GM12872 (cell line): ENCODE measurements at regions not wholly inside any gene's neighbourhood (a gene's known extent, or its start where the extent isn't known, plus 50 kb on each side); places are given as distances from the start of the nearest gene placed in this dataset.

ENCODE experiments used
- TF ChIP-seq, protein P1 (sequence below): IDR thresholded peaks from 3 replicates; pipeline ENCODE4 v1.5.1; 2011; ENCODE audit warnings: low read depth, mild to moderate bottlenecking, low read length, moderate library complexity; ENCODE audit not compliant: insufficient read depth

DNA sequence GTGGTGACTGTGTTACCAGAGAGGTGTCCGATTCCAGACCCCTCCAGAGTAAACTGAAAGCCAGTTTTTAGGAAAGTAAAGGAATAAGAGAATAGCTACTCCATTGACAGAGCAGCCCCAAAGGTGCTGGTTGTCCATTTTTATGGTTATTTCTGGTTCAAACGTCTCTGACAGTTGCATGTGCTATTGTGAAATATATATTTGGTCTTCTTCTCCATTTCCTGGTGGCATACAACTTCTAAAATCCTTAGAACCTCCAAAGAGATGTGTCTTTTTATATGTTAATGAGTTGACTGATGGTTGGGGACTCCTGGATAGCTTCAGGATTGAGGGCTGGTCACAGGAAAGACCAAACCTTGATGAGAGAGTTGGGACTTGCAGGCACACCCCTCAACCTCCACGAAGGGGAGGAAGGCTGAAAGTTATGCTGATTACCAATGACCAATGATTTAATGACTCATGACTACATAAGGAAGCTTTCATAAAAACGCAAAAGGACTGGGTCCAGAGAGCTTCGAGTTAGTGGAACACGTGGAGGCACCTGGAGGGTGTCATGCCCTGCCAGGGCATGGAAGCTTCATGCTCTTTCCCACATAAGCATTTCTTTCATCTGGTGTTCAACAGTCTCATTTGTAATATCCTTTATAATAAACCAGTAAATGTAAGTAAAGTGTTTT is 100.7 kb downstream of the SLC16A1 start:
- TF ChIP-seq, protein P1, sequence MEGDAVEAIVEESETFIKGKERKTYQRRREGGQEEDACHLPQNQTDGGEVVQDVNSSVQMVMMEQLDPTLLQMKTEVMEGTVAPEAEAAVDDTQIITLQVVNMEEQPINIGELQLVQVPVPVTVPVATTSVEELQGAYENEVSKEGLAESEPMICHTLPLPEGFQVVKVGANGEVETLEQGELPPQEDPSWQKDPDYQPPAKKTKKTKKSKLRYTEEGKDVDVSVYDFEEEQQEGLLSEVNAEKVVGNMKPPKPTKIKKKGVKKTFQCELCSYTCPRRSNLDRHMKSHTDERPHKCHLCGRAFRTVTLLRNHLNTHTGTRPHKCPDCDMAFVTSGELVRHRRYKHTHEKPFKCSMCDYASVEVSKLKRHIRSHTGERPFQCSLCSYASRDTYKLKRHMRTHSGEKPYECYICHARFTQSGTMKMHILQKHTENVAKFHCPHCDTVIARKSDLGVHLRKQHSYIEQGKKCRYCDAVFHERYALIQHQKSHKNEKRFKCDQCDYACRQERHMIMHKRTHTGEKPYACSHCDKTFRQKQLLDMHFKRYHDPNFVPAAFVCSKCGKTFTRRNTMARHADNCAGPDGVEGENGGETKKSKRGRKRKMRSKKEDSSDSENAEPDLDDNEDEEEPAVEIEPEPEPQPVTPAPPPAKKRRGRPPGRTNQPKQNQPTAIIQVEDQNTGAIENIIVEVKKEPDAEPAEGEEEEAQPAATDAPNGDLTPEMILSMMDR = no peak

DNA sequence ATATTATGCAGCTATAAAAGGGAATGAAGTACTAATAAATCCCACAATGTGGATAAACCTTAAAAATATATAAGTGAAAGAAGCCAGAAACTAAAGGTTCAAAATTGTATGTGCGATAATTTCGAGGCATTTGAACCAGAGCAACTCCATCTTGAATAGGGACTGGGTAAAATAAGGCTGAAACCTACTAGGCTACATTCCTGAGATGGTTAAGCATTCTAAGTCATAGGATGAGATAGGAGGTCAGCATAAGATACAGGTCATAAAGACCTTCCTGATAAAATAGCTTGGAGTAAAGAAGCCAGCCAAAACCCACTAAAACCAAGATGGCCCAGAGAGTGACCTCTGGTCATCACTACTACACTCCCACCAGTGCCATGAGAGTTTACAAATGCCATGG is 103.1 kb downstream of the SLC16A1 start:
- TF ChIP-seq, protein P1 = no peak

DNA sequence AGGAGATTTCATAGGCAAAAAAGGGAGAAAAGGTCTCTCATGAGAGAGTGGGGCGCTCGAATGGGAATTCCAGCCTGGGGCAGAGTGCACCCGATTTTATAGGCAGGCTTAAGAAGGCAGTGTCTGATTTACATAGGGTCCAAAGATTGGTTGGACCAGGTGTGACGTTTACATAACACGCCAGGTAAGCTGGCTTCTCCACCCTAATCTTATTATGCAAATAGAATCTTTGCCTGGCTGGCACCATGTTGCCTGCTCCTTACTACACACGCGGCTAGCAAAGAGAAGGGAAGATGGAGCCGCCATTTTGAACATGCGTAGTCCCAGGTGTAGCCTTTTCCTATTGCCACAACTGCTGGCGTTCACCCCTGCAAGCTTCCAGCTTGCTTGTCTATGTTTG is 103.7 kb downstream of the SLC16A1 start:
- TF ChIP-seq, protein P1 = no peak

- TF ChIP-seq, protein P1 = no peak
These were observed 105.8 kb downstream of the SLC16A1 start for GRCh38 chr1:112850034-112850757.

DNA sequence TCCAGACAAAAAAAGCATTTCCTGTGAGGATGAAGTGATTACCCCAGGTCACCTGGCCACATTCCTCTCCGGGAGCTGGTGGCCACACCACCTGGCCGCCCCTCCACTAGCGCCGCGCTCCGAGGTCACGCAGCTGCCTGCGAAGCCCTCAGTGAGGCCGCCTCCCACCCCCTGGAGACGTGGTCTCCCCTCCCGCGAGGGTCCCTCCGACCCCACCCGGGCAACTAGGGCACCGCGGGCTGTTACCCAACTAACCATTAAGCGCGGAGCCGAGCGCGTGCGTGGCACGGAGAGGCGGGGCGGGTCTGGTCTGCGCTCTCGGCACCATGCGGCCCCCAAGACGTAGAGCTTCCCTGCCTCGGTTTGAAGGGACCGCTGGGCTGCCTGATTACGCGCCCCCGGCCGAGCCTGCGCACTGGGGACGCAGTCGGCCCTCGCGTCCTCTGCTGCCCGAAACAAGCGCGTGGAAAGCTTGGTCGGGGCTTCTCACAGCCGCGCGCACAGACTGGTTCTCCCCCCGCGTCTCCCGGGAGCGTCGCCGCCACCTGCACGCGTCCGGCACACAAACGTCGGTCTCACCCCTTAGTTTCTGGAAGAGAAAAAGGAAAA is 106.5 kb downstream of the SLC16A1 start:
- TF ChIP-seq, protein P1 = no peak

- TF ChIP-seq, protein P1 = no peak
These were observed 114.2 kb downstream of the SLC16A1 start for GRCh38 chr1:112841825-112842224.
